ENCODE measurements at regions not wholly inside any gene's neighbourhood (a gene's known extent, or its start where the extent isn't known, plus 50 kb on each side); places are given as distances from the start of the nearest gene placed in this dataset.

- DNase-seq: no peak
Measured at GRCh38 chr16:49121636-49122035, 160.0 kb downstream of the CBLN1 start.

GRCh38 chr16:49120631-49121030, 161.0 kb downstream of the CBLN1 start:
- DNase-seq: no peak

GRCh38 chr16:49116873-49117272, 164.8 kb downstream of the CBLN1 start:
- DNase-seq: no peak

- no peak for DNase-seq
Measured at GRCh38 chr16:49115956-49116355, 165.7 kb downstream of the CBLN1 start.

- no peak for DNase-seq
Measured at GRCh38 chr16:49112754-49113153, 168.9 kb downstream of the CBLN1 start.

- DNase-seq: no peak
Measured at GRCh38 chr16:49111351-49111750, 170.3 kb downstream of the CBLN1 start.

GRCh38 chr16:49108611-49109010, 173.0 kb downstream of the CBLN1 start:
- DNase-seq: no peak

- DNase-seq: no peak
Measured at GRCh38 chr16:49103298-49103697, 178.3 kb downstream of the CBLN1 start.

- DNase-seq: no peak
Measured at GRCh38 chr16:49101997-49102396, 179.6 kb downstream of the CBLN1 start.

GRCh38 chr16:49100366-49100765, 181.3 kb downstream of the CBLN1 start:
- DNase-seq: no peak

GRCh38 chr16:49097964-49098363, 183.7 kb downstream of the CBLN1 start:
- DNase-seq: no peak

GRCh38 chr16:49096176-49096945, 185.3 kb downstream of the CBLN1 start:
- DNase-seq: no peak

- DNase-seq: no peak
Measured at GRCh38 chr16:49095539-49095938, 186.1 kb downstream of the CBLN1 start.

GRCh38 chr16:49094471-49094870, 187.2 kb downstream of the CBLN1 start:
- no peak for DNase-seq

GRCh38 chr16:49093939-49094338, 187.7 kb downstream of the CBLN1 start:
- DNase-seq: no peak

GRCh38 chr16:49092704-49093103, 188.9 kb downstream of the CBLN1 start:
- no peak for DNase-seq

- no peak for DNase-seq
Measured at GRCh38 chr16:49089533-49089932, 192.1 kb downstream of the CBLN1 start.

GRCh38 chr16:49089039-49089438, 192.6 kb downstream of the CBLN1 start:
- DNase-seq: no peak

GRCh38 chr16:49085686-49086085, 196.0 kb downstream of the CBLN1 start:
- no peak for DNase-seq

- DNase-seq: no peak
Measured at GRCh38 chr16:49084628-49085390, 196.8 kb downstream of the CBLN1 start.

GRCh38 chr16:49081554-49081953, 200.1 kb downstream of the CBLN1 start:
- no peak for DNase-seq

GRCh38 chr16:49081086-49081485, 200.6 kb downstream of the CBLN1 start:
- no peak for DNase-seq

GRCh38 chr16:49078571-49078970, 203.1 kb downstream of the CBLN1 start:
- no peak for DNase-seq

GRCh38 chr16:49078104-49078503, 203.5 kb downstream of the CBLN1 start:
- no peak for DNase-seq
